GM18909 (cell line): ENCODE measurements at regions not wholly inside any gene's neighbourhood (a gene's known extent, or its start where the extent isn't known, plus 50 kb on each side); places are given as distances from the start of the nearest gene placed in this dataset.

Source experiments
- ATAC-seq: cut with Tn5 transposase; IDR thresholded peaks from one replicate; pipeline ENCODE4 v1.9.1; 2021; ENCODE audit warnings: mild to moderate bottlenecking; ENCODE audit not compliant: unreplicated experiment, poor library complexity

DNA sequence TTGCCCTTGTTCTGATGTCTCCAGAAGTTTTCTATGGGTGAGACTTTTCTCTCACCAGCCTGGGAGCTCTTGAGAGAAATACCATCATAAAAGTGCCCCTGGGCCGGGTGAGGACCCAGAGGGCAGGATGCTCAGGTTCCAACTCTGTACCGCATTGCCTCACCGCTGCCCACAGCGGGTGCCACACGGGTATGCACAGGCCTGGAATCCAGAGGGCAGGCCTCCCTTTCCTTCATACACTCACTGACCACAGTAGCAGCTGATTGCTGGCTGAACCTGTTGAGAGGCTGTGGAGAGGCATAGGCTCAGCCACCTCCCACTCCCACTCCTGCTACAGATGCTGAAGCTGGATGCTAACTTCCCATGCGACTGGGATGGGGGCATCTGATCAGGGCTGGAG, 293.8 kb downstream of the CYP26B1 start:
- ATAC-seq = no peak

DNA sequence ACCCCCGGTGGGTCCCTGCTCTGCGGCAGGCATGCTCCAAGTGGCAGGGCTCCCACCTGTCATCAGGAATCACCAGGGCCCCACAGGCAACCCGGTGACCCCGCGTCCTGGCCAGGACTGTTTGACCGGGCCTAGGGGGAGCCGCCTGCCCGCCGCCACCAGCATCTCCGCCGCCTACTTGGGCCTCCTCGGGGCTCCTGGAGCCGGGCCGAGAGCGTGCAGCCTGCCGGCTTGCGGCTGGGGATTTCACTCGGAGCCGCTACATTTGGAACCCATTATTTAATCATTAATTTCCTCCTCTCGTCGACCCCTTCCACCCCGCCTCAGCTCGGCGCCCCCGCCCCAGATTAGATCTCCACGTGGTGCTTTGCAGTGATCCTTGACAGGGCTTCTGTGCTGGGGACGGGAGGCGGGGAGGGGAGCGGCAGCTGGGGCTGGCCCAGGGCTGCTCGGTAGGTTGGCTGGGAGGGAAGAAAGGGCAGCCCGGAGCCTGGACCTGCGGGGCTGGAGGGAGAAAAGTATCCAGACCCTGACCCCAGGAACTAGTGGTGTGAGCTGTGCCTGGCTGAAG, 295.4 kb downstream of the CYP26B1 start:
- no peak for ATAC-seq

DNA sequence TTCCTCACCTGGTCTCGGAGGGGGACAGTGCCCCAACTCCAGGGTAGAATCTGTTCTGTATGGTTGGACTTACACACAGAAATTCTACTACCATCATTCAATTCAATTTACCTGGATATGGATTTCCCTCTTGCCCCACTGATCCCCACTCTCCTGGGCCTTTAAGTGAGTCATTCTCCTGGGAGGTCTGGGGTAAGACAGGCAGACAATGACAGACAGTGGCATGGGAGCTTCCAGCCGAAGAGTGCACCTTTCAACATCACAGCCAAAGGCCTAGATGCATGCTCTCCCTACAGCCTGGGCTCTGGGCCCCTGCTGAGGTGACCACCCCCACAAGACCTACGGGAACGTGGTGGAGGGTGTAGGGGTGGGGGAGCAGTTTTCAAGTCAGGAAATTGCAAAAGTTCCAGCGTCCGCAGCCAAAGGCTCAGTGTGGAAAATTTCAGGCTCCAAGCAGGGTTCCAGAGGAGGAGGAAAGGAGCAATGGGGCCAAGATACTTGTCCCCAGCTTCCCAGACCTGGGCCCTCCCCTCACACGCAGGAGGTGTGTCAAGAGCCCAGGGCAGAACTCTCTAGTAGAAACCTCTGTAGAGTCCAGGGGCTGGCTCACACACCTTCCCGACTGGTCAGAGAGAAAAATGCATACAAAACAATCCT, 296.4 kb downstream of the CYP26B1 start:
- no peak for ATAC-seq

DNA sequence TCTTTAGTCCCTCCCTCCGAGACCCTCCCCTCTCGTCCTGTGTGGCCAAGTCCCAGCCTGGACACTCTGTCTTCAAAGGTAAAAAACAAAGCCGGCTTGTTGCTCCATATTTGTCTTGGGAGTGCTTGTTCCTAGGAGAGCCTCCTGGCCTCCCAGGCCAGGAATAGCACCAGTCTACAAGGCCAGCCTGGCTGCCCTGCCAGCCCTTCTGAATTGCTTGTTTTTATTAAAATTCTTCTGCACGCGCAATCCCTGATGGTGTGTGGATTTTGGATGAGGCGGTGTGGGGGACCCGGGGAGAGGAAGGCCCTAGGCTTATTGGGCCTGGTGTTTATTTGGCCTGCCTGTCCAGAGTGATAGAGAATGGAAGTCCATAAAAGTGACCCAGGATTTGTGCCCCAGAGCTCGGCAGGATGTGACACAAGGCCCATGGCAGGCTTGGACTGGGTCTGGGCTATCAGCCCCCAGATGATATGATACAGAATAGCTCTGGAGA, 297.3 kb downstream of the CYP26B1 start:
- ATAC-seq = no peak

DNA sequence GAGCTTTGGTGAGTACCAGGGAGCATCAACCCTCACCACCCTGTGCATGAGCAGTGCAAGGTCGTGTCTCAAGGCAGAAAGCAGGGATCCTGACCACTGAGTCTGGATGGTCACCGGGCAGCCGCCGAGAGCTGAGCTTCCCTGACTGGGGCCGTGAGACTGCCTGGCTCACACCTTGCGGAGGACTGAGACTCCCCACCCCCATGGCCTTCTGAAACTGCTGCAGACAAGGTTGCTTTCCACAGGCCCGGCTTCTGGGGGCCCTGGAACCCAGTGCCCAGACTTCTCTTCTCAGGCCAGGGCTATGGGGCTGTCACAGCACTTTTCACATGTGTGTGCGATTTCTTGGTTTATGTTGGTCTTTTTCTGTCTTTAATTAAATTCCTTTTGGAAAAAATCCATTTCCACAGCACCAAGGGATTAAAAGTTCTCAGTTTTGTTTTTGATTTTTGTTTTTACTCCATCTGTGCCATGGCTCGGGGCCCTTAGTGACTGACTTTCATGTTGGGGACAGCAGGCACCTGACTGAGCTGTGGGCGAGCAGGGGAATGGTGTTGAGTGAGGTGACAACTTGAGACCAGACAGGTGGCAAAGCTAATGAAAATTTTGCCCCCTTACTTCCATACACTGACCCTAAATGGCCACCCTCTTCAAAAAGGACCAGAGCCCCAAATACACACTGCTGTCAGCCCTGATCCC, 297.9 kb downstream of the CYP26B1 start:
- ATAC-seq = no peak

DNA sequence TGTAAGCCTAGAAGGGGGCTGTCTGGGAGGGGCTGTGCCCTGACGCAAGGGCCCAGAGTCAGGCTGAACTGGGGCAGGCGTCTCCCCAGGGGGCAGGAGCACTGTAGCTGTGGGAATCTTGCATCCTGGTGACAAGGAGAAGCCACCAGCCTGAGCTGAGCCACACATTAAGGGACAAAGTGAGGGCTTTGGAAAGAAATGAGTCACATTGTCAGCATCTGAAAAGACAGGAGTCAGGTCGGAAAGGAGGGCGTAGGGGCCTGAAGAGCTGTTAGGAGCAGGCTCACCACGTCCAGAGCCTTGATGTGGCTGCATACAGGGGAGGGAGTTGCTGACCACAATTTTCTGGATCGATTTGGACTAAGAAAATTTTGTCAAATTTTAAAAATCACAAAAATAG, 298.6 kb downstream of the CYP26B1 start:
- ATAC-seq = no peak

DNA sequence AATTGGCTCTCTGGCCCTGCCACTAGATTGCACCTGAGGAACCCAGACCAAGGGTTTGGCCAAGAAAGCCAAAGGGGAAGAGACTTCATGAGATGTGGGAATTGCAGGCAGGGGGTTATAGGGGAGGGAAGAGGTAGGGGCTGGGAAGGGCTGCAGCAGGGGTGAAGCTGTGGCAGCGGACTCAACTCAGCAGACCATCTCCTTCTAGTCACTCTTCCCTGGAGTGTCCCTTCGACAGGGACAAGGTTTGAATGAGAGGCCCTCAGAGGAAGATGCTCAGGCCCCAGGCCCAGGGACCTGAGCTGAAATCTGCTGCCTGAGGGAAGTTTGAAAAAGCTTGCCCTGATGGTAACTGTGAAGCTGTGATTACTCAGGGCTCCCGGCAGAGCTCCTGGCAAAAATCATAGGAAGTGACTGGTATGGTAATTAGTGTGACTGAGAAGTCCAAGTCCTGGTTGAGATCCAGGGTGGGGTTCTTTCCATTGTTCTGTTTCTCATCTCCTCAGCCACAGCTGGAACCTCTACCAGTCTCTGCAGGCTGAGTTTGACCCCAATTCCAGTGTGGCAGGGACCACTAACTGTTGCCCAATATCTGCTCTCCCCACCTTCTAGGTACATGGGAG, 300.9 kb downstream of the CYP26B1 start:
- ATAC-seq = no peak

DNA sequence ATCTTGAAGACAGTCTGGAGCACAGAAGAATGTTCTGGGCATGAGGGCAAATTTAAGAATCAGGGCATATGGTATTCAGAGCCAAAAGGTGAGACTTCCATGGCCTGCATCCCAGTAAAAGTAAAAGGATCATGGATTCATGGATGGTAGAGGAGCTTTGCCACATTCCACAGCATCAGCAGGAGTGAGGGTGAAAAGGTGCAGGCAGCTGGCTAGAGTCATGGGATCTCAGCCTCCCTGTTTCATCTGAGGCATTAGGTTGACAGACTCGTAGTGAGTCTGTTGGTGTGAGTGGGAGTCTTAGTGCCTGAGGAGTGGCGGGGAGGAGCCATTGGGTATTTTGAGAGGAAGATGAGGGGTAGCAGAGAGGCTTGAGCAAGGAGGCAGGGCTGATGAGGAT, 301.6 kb downstream of the CYP26B1 start:
- no peak for ATAC-seq

DNA sequence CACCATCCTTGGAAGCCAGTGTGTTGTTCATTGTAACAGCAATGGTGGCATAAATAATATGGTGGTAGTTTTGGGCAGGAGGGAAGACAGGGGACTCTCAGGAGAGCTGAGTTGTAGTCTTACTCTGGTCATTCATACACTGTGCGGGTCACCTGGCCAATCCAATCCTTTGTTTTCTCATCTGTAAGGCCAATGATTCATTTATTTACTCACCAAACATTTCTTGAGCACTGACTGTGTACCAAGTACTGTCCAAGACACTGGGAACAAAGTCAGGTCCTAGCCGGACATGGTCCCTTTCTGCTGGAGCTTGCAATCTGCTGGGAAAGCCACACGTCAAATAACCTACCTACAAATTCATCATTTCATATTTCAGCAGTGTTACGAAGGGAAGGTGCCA, 302.7 kb downstream of the CYP26B1 start:
- ATAC-seq = no peak

DNA sequence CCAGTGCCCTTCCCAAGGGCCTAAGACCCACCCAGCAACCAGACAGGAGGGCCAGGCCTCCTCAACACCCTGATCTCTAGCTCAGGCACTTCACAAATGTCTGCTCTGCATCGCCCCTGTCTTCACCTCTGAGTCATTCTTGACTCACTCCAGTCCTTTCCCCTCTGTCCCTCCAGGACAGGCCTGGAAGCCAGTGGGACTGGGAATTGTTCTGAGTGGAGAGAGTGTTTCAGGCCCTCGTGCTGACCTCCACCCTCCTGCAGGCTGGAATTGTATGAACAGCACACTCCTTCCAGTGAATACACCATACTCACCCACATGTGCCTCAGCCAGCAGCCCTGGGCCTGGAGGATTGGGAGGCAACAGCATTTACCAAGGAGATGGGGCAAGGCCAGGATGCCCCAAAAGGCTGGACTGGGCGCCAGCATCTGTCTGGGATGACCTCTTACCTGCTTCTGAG, 304.2 kb downstream of the CYP26B1 start:
- ATAC-seq = no peak

DNA sequence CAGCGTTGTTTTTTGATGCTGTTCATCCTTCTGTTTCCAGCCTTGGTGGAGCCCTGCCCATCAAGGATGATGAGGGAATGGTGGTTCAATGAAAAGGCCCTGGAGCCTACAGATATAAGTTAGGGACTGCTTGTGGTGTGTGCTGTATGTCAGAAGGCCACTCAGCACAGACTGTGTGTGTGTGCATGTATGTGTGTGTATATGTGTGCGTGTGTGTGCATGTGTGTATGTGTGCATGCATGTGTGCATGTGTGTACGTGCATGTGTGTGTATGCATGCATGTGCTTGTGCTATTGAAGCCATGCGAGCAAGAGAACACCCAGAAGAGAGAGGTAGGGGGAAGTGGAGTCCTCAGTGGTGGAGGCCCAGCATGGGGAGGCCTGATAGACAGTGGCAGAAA, 304.9 kb downstream of the CYP26B1 start:
- ATAC-seq = no peak

DNA sequence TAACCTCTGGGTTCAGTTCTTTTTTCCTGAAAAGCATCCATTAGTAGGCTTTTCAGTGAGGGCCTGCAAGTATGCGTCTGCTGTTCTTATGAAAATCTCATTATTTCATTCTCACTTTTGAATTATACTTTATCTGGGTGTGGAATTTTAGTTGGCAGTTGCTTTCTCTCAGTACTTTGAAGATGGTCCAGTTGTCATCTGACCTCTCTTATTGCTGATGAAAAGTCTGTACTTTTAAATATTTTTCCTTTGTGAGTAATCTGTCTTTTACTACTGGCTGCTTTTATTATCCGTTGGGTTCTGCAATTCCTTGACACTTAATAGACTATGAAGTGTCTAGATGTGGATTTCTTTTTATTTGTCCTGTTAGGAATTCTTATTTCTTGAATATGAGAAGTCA, 307.8 kb downstream of the CYP26B1 start:
- ATAC-seq = no peak

DNA sequence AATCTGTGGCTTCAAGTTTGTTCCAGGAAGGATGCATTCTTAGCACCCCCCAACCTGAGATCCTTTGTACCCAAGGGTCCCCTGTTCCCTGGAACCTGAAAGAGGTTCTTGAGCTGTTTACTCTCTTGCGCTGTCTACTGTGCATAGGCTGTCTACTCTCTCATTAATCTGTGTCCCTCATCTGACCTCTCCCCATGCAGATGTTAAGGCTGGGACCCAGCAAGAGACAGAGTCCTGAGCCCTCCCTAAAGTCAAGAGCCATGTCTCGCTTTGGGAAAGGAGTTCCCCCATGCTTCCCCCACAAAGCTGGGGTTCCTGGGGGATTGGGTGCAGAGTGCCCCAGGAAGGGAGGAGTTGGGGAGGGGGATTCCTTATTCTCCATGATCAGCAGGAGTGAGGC, 312.9 kb downstream of the CYP26B1 start:
- ATAC-seq = no peak

DNA sequence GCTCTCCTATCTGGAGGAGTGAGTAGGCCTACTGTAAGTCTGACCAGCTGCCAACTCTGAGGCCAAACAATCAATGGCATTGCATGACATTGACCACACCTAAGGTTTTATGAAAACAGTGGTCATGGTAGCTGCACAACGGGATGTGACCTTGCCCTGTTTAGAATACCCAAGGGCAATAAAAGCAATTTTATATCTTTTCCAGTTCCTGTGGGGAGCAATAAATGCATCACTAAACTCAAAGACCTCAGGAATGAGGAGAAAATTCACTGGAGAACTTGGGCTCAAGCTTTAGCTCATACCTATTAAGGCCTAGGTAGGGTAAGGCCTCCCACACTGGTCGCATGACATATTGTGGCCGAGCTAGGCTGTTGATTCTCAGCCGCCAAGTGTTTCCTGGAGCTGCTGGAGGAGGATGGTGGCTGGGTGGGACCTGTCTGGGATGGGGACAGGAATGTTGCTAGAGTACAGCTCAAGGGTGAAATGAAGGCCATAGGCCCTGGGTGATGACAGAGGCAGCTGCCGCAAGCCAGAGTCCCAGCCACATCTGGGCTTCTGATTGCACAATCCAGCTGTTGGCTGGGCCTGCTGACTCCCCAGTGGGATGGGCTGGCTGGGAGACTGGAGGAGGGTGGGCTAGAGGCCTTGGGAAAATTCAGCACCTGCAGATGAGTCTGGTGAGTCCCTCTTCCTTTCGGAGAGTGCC, 313.7 kb downstream of the CYP26B1 start:
- ATAC-seq = no peak

DNA sequence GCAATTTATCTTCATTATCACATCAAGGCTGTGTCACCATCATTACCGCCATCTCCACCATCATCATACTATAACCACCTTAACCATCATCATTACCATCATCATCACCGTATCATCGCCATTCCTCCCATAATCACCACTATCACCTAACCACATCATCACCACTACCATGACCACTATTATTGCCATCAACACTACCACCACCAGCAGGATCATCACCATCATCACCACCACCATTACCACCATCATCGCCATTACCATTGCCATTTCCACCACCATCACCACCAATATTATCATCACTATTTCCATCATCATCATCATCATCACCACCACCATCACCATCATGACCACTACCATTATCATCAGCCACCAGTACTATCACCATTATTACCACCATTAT, 314.4 kb downstream of the CYP26B1 start:
- no peak for ATAC-seq

DNA sequence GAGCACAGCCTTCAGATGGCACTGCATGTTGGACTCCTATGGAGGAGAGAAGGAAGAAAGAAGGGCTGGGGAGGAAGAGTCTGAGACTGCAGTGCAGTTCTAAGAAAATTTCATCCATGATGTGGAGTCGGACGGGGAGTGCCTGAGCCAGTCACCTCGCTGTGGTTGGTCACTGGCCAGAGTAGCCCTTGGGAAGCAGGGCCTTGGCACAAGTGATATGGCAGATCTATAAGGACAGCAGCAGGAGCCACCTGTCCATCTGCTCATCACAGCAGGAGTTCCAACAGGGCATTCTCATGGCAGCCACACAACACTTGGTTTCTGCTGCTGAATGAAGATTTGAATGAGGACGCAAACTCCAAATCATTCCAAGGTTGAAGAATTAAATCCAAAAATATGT, 314.8 kb downstream of the CYP26B1 start:
- no peak for ATAC-seq

DNA sequence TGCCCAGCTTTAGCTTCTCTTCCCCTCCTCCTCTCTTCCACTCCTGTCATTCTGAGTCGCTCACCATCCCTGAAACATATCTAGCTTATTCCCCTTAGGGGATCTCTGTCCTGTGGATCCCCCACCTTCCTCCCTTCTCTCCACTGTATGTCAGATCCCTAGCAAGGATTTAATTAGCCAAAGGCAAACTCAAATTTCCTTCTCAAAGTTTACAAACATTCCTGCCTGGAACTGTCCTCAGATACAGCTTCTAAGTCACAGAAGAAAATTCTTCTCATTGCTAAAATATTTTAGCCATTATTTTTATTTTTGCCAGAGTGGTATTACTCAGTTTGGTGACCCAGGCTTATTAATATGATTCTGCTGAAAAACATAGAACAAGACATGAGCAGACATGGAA, 315.3 kb downstream of the CYP26B1 start:
- no peak for ATAC-seq

DNA sequence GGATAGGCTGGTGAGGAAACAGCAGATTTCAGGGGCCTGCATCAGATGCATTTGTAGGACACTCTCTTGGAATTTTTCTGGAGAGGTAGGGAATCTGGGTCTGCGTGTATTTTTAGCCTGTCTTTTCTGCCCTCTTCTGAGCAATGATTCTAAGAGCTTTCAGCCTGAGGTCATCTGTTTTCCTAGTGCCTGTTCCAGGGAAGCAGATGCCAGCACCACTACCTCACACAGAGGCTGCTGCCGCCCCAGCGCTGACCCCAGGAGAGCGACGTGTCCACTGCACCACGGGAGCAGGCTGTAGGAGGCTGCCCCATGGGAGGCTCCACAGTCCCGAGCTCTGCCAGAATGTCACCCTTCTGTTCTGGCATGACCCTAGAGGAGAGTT, 316.5 kb downstream of the CYP26B1 start:
- ATAC-seq = no peak

DNA sequence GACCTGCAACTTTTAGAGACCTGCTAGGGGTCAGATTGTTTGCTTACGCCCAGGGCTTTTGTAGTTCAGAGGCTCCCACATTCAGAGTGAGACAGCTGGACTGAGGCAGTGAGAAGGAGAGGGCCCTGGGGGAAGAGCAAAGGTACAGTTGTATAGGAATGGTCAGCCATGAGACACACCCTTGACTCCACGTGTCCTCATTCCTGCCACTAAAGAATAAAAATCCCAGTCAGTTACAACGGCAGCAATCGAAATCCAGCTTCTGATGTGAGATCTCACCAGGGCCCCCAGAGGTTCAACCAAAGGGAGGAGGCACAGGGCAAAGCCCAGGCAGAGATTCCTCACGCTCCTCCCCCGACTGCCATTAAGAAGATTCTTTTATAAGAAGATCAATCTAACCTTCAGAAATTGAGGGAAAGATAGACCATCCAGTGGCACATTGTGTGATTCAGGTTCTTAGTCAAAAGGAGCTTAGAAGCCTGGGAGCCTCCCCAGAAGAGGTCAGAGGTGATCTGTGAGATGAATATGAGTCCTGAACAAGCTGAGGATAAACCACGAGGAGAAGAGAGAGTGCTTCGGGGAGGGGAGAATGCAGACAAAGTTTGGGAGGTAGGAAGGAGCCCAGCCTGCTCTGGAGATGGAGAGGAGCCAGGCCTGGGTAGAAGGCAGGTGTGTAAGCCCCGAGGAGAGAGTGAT, 317.0 kb downstream of the CYP26B1 start:
- ATAC-seq = no peak

DNA sequence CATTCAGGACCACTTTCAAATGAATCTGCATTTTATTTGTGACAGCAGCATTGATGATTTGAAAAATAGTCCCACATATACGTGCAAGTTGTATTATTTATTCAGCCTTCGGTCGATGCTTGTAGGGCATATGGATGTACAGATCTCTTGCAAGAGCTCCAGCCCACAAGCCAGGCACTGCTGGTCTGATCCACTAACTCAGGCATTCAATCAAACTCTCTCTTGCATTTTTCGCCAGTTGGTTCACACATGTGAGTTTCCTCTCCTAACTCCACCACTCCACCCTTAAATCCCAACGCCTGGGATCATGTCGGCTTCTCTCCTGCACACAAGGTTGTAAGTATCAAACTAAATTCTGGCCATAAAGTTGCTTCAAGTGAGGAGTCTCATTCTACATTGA, 318.7 kb downstream of the CYP26B1 start:
- no peak for ATAC-seq
